ENCODE measurements at regions not wholly inside any gene's neighbourhood (a gene's known extent, or its start where the extent isn't known, plus 50 kb on each side); places are given as distances from the start of the nearest gene placed in this dataset.

DNA sequence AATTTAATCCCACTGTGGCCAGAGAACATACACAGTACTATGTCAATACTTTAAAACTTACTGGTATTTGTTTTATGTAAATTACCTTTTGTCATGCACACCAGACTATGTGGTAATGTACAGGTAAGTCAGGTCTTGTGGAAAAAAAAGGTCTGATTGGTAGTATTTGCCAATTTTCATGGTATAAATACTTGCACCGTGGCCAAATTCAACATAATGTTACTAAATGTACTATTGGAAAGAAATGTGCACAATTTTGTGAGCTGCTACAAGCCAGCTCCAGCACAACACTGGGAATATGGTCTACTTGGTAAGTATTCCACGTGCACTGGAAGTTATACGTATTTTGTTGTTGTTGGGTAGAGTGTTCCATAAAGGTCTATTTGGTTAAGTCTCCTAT, 392.5 kb downstream of the RPS24 start:
- no peak for DNase-seq (ENCODE audit: extremely low read depth, low read depth)

DNA sequence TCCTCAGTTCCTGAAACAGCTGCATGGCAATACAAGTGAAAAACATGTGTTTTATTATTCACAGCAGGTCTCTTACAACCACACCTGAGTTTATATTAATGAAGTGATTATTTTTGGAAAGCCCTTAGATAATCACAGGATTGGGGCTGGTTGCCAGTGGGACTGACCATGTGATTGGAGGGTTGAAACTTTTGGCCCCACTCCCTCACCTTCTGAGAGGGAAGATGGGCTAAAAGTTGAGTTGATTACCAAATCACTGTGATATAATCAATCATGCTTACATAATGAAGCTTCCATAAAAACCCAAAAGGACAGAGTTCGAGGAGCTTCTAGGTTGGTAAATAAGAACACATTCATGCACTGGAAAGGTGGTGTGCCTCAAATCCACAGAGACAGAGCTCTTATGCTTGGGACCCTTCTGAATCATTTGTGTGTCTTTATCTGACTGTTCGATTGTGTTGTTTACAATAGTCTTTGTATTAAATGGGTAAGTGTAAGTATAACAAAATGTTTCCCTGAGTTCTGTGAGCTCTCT, 393.9 kb downstream of the RPS24 start:
- DNase-seq (ENCODE audit: extremely low read depth, low read depth), result no peak

- no peak for DNase-seq (ENCODE audit: extremely low read depth, low read depth)
These were observed 394.9 kb downstream of the RPS24 start for GRCh38 chr10:78428579-78428978.

DNA sequence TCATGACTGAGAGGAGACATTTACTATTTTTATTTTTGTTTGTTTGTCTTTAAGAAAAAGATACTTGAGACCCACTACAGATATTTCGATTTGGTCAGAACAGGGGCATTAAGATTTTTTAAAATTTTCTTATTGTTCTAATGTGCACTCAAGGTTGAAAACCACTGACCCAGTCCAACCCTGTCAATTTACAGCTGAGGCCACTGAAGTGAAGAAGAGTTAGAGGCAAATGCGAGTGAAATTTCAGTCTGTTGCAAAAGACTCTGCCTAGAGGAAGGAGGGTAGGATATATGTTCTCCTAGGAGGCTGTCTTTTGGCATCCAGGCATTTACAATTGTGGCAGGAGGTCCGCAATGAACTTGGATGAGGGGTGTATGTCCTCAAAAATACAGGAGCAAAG, 396.3 kb downstream of the RPS24 start:
- no peak for DNase-seq (ENCODE audit: extremely low read depth, low read depth)

GRCh38 chr10:78432583-78432982, 398.9 kb downstream of the RPS24 start:
- DNase-seq (ENCODE audit: extremely low read depth, low read depth), result no peak

- no peak for DNase-seq (ENCODE audit: extremely low read depth, low read depth)
These were observed 399.5 kb downstream of the RPS24 start for GRCh38 chr10:78433076-78433595.

- DNase-seq (ENCODE audit: extremely low read depth, low read depth), result no peak
These were observed 400.3 kb downstream of the RPS24 start for GRCh38 chr10:78433766-78434535.

GRCh38 chr10:78434886-78435285, 401.2 kb downstream of the RPS24 start:
- no peak for DNase-seq (ENCODE audit: extremely low read depth, low read depth)

DNA sequence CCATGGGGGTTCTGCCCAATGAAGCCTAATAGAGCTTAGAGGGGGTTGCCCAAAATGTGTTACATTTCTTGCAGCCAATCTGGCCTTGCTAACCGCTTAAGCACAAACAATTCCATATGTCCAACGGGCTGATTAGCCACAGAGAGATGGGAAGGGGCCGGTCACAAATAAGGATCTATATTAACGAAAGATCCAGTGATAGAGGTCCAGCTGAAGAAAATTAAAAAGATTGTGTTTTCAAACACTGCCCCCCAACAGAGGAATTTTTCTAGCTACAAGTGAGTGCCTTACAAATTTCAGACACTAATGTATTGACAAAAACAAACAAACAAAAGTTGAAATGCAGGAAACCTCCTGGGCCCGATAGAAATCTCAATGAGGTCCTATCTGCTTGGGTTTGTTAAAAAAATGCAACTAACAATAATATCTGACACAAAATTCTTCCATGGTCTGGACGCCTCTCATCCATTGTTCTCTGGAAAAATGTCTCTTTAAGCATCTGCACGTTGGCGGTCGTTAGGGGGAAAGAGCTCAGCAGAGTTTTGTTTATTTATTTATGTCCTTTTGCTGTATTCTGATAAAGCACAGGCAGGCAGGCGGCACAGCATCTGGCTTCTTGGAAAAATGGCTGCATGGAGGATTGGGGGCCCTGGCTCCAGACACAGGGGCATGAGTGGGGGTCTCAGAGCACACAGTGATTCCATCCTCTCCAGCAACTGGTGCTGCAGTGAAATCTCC, 402.0 kb downstream of the RPS24 start:
- no peak for DNase-seq (ENCODE audit: extremely low read depth, low read depth)

DNA sequence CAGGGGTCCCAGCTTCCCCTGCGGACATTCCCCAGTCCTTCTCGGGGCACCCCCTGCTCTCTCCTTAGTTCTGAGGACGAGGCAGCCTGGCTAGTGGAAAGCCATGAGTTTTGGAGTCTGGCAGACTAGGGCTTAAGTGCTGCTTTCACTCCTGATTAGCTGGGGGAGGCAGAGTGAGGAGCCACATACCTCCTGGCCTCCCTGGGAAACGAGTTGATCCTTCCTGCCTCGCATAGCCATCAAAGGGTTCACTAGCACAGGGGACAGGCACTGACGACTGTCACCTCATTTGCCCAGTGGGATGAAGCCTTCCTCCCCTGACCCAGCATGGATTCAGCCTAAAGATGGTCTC, 402.5 kb downstream of the RPS24 start:
- DNase-seq (ENCODE audit: extremely low read depth, low read depth), result no peak

GRCh38 chr10:78436706-78437406, 403.2 kb downstream of the RPS24 start:
- DNase-seq (ENCODE audit: extremely low read depth, low read depth), result no peak

DNA sequence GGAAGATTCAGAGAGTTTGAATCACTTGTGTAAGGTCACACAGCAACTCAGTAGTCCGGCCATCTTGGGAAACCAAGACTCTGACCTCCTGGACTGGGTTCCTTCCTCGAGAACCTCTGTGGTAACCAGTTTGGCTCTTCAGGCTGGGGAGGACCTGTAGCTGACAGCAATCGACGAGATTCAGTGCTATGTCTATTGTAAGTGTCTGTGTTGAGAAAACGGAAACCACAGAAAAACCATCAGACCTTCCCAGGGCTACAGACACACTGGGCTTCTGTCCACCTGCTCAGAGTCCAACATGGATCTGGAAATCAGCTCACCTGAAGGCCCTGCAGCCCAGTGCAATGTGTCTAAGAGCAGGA, 403.7 kb downstream of the RPS24 start:
- DNase-seq (ENCODE audit: extremely low read depth, low read depth), result no peak

DNA sequence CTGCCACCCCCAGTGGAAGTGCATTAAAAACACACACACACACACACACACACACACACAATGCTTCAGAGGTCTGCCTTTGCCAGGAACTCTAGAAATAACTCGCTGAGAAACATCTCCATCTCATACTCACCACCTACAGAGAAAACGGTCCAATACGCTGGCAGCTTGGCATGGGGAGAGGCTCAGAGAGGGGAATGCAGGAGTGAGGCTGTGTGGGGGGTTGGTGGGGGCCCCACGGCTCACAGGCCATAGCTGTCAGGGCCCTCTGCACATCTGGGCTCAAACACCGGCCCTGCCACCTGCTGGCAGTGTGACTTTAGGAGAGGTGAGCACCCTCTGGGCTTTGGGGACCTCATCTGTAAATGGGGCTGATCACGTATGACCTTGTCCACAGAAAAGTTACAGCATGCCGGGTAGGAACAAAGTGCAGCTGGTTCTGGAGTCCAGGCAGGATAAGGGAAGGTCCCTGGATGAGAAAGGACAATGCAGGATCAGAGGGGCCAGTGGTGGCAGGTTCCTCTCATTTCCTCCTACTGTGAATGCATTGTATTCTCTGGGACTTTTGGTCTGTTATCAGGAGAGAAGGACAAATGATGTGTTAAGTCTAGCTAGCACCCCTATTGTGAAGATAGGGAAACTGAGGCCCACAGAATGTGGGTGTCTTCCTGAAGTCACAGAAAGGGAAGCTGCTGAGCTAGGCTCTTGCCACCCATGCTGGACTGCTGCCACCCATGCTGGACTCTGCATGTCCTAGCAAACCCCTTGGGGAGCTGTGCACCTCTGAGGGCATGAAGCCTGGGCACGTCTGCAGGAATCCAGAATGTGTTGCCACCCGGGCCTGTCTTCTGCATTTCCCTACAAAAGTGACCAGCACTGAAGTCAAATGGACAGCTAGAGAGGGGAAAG, 404.6 kb downstream of the RPS24 start:
- no peak for DNase-seq (ENCODE audit: extremely low read depth, low read depth)

DNA sequence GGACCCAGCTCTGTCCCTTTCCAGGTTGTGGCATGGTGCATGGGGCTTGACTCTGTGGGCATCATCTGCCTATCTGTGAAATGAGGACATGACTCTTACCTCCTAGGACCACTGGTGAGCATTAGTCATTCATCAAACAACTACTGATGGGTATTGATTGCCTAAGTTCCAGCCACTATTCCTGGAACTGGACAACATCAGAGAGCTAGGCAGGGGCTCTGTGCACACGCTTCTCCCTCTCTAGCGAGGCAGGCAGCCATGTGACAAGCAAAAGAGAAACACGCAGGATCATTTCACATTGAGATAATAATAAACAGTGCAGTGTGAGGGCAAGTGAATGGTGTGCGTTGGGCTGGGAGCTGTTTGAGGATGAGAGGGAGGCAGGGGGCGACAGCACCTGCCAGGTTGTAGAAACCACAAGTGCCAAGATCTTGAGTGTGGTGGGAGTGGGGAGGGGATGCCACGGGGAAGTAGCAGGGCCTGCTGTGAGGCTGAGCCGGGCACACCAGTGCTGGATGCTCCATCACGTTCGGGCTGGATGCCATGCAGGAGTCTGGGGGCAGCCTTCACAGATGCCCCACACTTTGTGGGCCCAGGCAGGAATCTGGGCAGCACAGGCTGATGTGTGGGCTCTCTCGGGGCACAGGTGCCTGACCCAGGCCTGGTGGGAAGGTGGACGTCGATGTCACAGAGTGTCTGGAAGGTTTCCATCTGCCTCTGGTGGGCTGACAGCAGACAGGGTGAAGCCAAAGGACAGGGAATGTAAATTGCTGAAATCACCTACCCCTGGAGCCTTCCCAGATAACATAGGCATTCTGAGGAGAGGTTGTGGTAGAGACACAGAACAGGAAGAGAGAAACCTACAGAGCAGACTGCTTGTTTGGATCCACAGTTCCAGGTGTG, 405.5 kb downstream of the RPS24 start:
- no peak for DNase-seq (ENCODE audit: extremely low read depth, low read depth)

- DNase-seq (ENCODE audit: extremely low read depth, low read depth), result no peak
These were observed 407.3 kb downstream of the RPS24 start for GRCh38 chr10:78441010-78441409.

GRCh38 chr10:78441694-78442093, 408.0 kb downstream of the RPS24 start:
- DNase-seq (ENCODE audit: extremely low read depth, low read depth), result no peak

- no peak for DNase-seq (ENCODE audit: extremely low read depth, low read depth)
These were observed 409.3 kb downstream of the RPS24 start for GRCh38 chr10:78442836-78443550.

GRCh38 chr10:78443900-78444571, 410.4 kb downstream of the RPS24 start:
- no peak for DNase-seq (ENCODE audit: extremely low read depth, low read depth)
